H9 (cell line): ENCODE measurements at regions not wholly inside any gene's neighbourhood (a gene's known extent, or its start where the extent isn't known, plus 50 kb on each side); places are given as distances from the start of the nearest gene placed in this dataset.

Source experiments
- DNase-seq: peaks from one replicate; pipeline ENCODE4 v3.0.0-alpha.2; 2017
- H2AFZ ChIP-seq: one replicate; pipeline ENCODE4 v1.6.1; 2013; ENCODE audit warnings: mild to moderate bottlenecking, low read length, control low read depth, moderate library complexity
- H2AK5ac ChIP-seq: 2 replicates; pipeline ENCODE4 v1.6.1; 2013; ENCODE audit warnings: low read length, control low read depth, mixed read lengths; ENCODE audit not compliant: insufficient read length
- H2BK120ac ChIP-seq: one replicate; pipeline ENCODE4 v1.6.1; 2013; ENCODE audit warnings: low read depth, mild to moderate bottlenecking, low read length, control low read depth, inconsistent platforms; ENCODE audit not compliant: poor library complexity, severe bottlenecking
- H2BK12ac ChIP-seq: 2 replicates; pipeline ENCODE4 v1.6.1; 2013; ENCODE audit warnings: low read length, control low read depth, mixed read lengths, low read depth; ENCODE audit not compliant: insufficient read length
- H2BK15ac ChIP-seq: 2 replicates; pipeline ENCODE4 v1.6.1; 2013; ENCODE audit warnings: low read depth, low read length, control low read depth
- H2BK20ac ChIP-seq: one replicate; pipeline ENCODE4 v1.6.1; 2013; ENCODE audit warnings: low read depth, mild to moderate bottlenecking, low read length, control low read depth, inconsistent platforms; ENCODE audit not compliant: poor library complexity, severe bottlenecking
- H2BK5ac ChIP-seq: 2 replicates; pipeline ENCODE4 v1.6.1; 2013; ENCODE audit warnings: low read length, control low read depth, mixed read lengths; ENCODE audit not compliant: insufficient read length
- H3K14ac ChIP-seq: 2 replicates; pipeline ENCODE4 v1.6.1; 2013; ENCODE audit warnings: low read length, control low read depth; ENCODE audit not compliant: insufficient read depth
- H3K18ac ChIP-seq: 2 replicates; pipeline ENCODE4 v1.6.1; 2013; ENCODE audit warnings: low read depth, mild to moderate bottlenecking, mixed read lengths, low read length, control low read depth; ENCODE audit not compliant: insufficient read length
- H3K23ac ChIP-seq: 2 replicates; pipeline ENCODE4 v1.6.1; 2013; ENCODE audit warnings: low read length, control low read depth, mixed read lengths, low read depth; ENCODE audit not compliant: insufficient read length
- H3K23me2 ChIP-seq: 2 replicates; pipeline ENCODE4 v1.6.1; 2013; ENCODE audit warnings: low read depth, mild to moderate bottlenecking, mixed read lengths, low read length, control low read depth; ENCODE audit not compliant: insufficient read length, poor library complexity, severe bottlenecking
- H3K27ac ChIP-seq: 2 replicates; pipeline ENCODE4 v1.5.1; 2013; ENCODE audit warnings: low read length, control low read depth, mixed read lengths, low read depth; ENCODE audit not compliant: insufficient read length
- H3K27me3 ChIP-seq: 2 replicates; pipeline ENCODE4 v1.6.1; 2013; ENCODE audit warnings: low read length, control low read depth, inconsistent platforms; ENCODE audit not compliant: insufficient read depth
- H3K4ac ChIP-seq: 2 replicates; pipeline ENCODE4 v1.6.1; 2013; ENCODE audit warnings: low read depth, mild to moderate bottlenecking, control low read depth, inconsistent platforms, low read length, moderate library complexity
- H3K4me1 ChIP-seq: 2 replicates; pipeline ENCODE4 v1.6.1; 2013; ENCODE audit warnings: low read length, control low read depth, inconsistent platforms; ENCODE audit not compliant: insufficient read depth
- H3K4me2 ChIP-seq: 2 replicates; pipeline ENCODE4 v1.6.1; 2013; ENCODE audit warnings: low read length, control low read depth, mixed read lengths; ENCODE audit not compliant: insufficient read length, insufficient read depth
- H3K56ac ChIP-seq: 2 replicates; pipeline ENCODE4 v1.6.1; 2013; ENCODE audit warnings: low read depth, mild to moderate bottlenecking, mixed read lengths, low read length, control low read depth; ENCODE audit not compliant: insufficient read length
- H3K79me1 ChIP-seq: 2 replicates; pipeline ENCODE4 v1.6.1; 2013; ENCODE audit warnings: low read depth, mild to moderate bottlenecking, moderate library complexity, low read length, control low read depth, inconsistent platforms; ENCODE audit not compliant: insufficient read depth, poor library complexity, severe bottlenecking
- H3K79me2 ChIP-seq: 2 replicates; pipeline ENCODE4 v1.6.1; 2013; ENCODE audit warnings: low read length, control low read depth, inconsistent platforms; ENCODE audit not compliant: insufficient read depth
- H3K9ac ChIP-seq: 2 replicates; pipeline ENCODE4 v1.6.1; 2013; ENCODE audit warnings: low read length, control low read depth, mixed read lengths; ENCODE audit not compliant: insufficient read length; ENCODE audit errors: extremely low read depth
- H3K9me3 ChIP-seq: one replicate; pipeline ENCODE4 v1.6.1; 2013; ENCODE audit warnings: low read depth, low read length, inconsistent platforms; ENCODE audit not compliant: control insufficient read depth
- H3T11ph ChIP-seq: one replicate; pipeline ENCODE4 v1.6.1; 2013; ENCODE audit warnings: mild to moderate bottlenecking, low read length, control low read depth, inconsistent platforms
- H4K20me1 ChIP-seq: one replicate; pipeline ENCODE4 v1.6.1; 2013; ENCODE audit not compliant: control insufficient read depth, insufficient read length, insufficient read depth
- H4K5ac ChIP-seq: 2 replicates; pipeline ENCODE4 v1.6.1; 2013; ENCODE audit warnings: low read depth, mild to moderate bottlenecking, mixed read lengths, low read length, control low read depth; ENCODE audit not compliant: insufficient read length
- H4K8ac ChIP-seq: replicated peaks from 2 replicates; pipeline ENCODE4 v1.6.1; 2013; ENCODE audit warnings: low read length, control low read depth, mixed read lengths, low read depth; ENCODE audit not compliant: insufficient read length
- H4K91ac ChIP-seq: 2 replicates; pipeline ENCODE4 v1.6.1; 2013; ENCODE audit warnings: low read depth, mild to moderate bottlenecking, moderate library complexity, mixed read lengths, low read length, control low read depth; ENCODE audit not compliant: insufficient read length
- H3K27ac Mint-ChIP-seq, 3 experiments: 2 replicates in 2 of 3; 3 replicates in 1 of 3; pipeline ENCODE4 v1.8.0; 2020 to 2021; ENCODE audit warnings: mixed read lengths in 3 of 3, mild to moderate bottlenecking in 1 of 3, moderate library complexity in 1 of 3
- H3K27me3 Mint-ChIP-seq: 2 replicates; pipeline ENCODE4 v1.8.0; 2021; ENCODE audit warnings: low read depth, mild to moderate bottlenecking, moderate library complexity, mixed read lengths
- H3K36me3 Mint-ChIP-seq, 3 experiments: 2 replicates in 2 of 3; 3 replicates in 1 of 3; pipeline ENCODE4 v1.8.0; 2020 to 2021; ENCODE audit warnings: low read depth in 3 of 3, mixed read lengths in 3 of 3; ENCODE audit not compliant: insufficient read depth in 1 of 3
- H3K4me1 Mint-ChIP-seq, 2 experiments: 2 replicates each; pipeline ENCODE4 v1.8.0; 2020; ENCODE audit warnings: mixed read lengths in 2 of 2
- H3K4me3 Mint-ChIP-seq, 2 experiments: 2 replicates in 1 of 2; 3 replicates in 1 of 2; pipeline ENCODE4 v1.8.0; 2020 to 2021; ENCODE audit warnings: mild to moderate bottlenecking in 2 of 2, mixed read lengths in 2 of 2, moderate library complexity in 1 of 2
- H3K9me3 Mint-ChIP-seq, 2 experiments: 2 replicates in 1 of 2; 3 replicates in 1 of 2; pipeline ENCODE4 v1.8.0; 2020; ENCODE audit warnings: mild to moderate bottlenecking in 2 of 2, mixed read lengths in 2 of 2, moderate library complexity in 1 of 2
- CTCF ChIP-seq: fragments of 200-600 bp; sonication (generic); conservative IDR thresholded peaks from 3 replicates; pipeline ENCODE4 v1.8.0; 2021; ENCODE audit warnings: antibody characterized with exemption, mild to moderate bottlenecking
- WGBS: extraction: QIAGEN DNeasy Blood & Tissue Kit; methylation state at CpG from one replicate; pipeline ENCODE4 v1.1.7; 2013; ENCODE audit warnings: missing lambda C conversion rate, low lambda C conversion rate, mixed read lengths; ENCODE audit not compliant: insufficient read length; ENCODE audit errors: extremely low coverage; 5-methylcytosine and 5-hydroxymethylcytosine counted together

- no peak overlapping the region for H4K5ac ChIP-seq
- H3K56ac ChIP-seq: no peak overlapping the region
- no peak overlapping the region for H3K27ac ChIP-seq
- no peaks in the 10 kb centered on the region for H3K79me2 ChIP-seq
- H2BK12ac ChIP-seq: no peak overlapping the region
- no peak overlapping the region for H2AFZ ChIP-seq
- no peak overlapping the region for H2AK5ac ChIP-seq
- no peaks in the 10 kb centered on the region for H3K9me3 ChIP-seq
- Mint-ChIP-seq H3K9me3 (no peaks in the 10 kb centered on the region), H3K4me1 (peaks cover 9% of the 10 kb centered on the region in 2 experiments), H3K4me3 (no peak overlapping the region), H3K27ac (no peak overlapping the region), H3K36me3 (no peaks in the 10 kb centered on the region), H3K27me3 (no peaks in the 10 kb centered on the region; the same call in 1 of the 2 replicates)
- no peaks in the 10 kb centered on the region for H3K23me2 ChIP-seq
- H3K79me1 ChIP-seq: no peaks in the 10 kb centered on the region
- no peaks in the 10 kb centered on the region for H3K4me1 ChIP-seq
- no peaks in the 10 kb centered on the region for H4K20me1 ChIP-seq
- H3K4ac ChIP-seq: no peak overlapping the region
- no peak overlapping the region for H2BK120ac ChIP-seq
- no peak overlapping the region for H2BK5ac ChIP-seq
- H3K23ac ChIP-seq: no peak overlapping the region
- H3K14ac ChIP-seq: no peak overlapping the region
- no peaks in the 10 kb centered on the region for H3K27me3 ChIP-seq
- peak overlapping the region; percentile 19 for H3K18ac ChIP-seq
- WGBS: no CpG with 5 or more reads among the region's 5 CpGs
- TF ChIP-seq CTCF: no peak; the same call in 2 of the 3 replicates
- no peak overlapping the region for H4K91ac ChIP-seq
- H2BK15ac ChIP-seq: no peak overlapping the region
- no peak overlapping the region for H2BK20ac ChIP-seq
- no peak overlapping the region for H3K9ac ChIP-seq
- H3K4me2 ChIP-seq: no peak overlapping the region
- DNase-seq: no peak
- no peak overlapping the region for H4K8ac ChIP-seq
- H3T11ph ChIP-seq: no peak overlapping the region
Measured at GRCh38 chr18:22609642-22610041, 191.9 kb upstream of the CTAGE1 start.
